NB4 (cell line): ENCODE measurements at regions not wholly inside any gene's neighbourhood (a gene's known extent, or its start where the extent isn't known, plus 50 kb on each side); places are given as distances from the start of the nearest gene placed in this dataset.

Experiments used
- DNase-seq: peaks from one replicate; pipeline ENCODE4 v3.0.0; 2010; ENCODE audit warnings: low read depth
- H3K4me3 ChIP-seq: one replicate; pipeline ENCODE4 v1.5.1; 2011; ENCODE audit warnings: mild to moderate bottlenecking, low read depth, low read length, moderate library complexity
- MYC ChIP-seq: IDR thresholded peaks from 2 replicates; pipeline ENCODE4 v1.6.1; 2011; ENCODE audit warnings: low read depth, low read length
- POLR2A ChIP-seq: IDR thresholded peaks from 2 replicates; pipeline ENCODE4 v1.6.1; 2011; ENCODE audit warnings: mild to moderate bottlenecking; ENCODE audit not compliant: insufficient read length; ENCODE audit errors: extremely low read depth
- TF ChIP-seq, protein P1 (sequence below): IDR thresholded peaks from 2 replicates; pipeline ENCODE4 v1.6.1; 2011; ENCODE audit warnings: low read depth, low read length
- TF ChIP-seq, protein P2 (sequence below): IDR thresholded peaks from one replicate; pipeline ENCODE4 v1.5.1; 2012; ENCODE audit warnings: low read depth, low read length

GRCh38 chr14:101137234-101137633 lies 233.7 kb upstream of the RTL1 start:
- TF ChIP-seq, protein P1, sequence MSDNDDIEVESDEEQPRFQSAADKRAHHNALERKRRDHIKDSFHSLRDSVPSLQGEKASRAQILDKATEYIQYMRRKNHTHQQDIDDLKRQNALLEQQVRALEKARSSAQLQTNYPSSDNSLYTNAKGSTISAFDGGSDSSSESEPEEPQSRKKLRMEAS: no peak
- TF ChIP-seq POLR2A (no peak), MYC (no peak)
- TF ChIP-seq, protein P2, sequence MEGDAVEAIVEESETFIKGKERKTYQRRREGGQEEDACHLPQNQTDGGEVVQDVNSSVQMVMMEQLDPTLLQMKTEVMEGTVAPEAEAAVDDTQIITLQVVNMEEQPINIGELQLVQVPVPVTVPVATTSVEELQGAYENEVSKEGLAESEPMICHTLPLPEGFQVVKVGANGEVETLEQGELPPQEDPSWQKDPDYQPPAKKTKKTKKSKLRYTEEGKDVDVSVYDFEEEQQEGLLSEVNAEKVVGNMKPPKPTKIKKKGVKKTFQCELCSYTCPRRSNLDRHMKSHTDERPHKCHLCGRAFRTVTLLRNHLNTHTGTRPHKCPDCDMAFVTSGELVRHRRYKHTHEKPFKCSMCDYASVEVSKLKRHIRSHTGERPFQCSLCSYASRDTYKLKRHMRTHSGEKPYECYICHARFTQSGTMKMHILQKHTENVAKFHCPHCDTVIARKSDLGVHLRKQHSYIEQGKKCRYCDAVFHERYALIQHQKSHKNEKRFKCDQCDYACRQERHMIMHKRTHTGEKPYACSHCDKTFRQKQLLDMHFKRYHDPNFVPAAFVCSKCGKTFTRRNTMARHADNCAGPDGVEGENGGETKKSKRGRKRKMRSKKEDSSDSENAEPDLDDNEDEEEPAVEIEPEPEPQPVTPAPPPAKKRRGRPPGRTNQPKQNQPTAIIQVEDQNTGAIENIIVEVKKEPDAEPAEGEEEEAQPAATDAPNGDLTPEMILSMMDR: no peak
- no peak overlapping the region for H3K4me3 ChIP-seq
- no peak for DNase-seq

- no peak overlapping the region for H3K4me3 ChIP-seq
- TF ChIP-seq POLR2A (no peak), MYC (no peak)
- TF ChIP-seq, protein P2: no peak
- TF ChIP-seq, protein P1: no peak
- no peak for DNase-seq
Measured at GRCh38 chr14:101147848-101148247, 244.3 kb upstream of the RTL1 start.

DNA sequence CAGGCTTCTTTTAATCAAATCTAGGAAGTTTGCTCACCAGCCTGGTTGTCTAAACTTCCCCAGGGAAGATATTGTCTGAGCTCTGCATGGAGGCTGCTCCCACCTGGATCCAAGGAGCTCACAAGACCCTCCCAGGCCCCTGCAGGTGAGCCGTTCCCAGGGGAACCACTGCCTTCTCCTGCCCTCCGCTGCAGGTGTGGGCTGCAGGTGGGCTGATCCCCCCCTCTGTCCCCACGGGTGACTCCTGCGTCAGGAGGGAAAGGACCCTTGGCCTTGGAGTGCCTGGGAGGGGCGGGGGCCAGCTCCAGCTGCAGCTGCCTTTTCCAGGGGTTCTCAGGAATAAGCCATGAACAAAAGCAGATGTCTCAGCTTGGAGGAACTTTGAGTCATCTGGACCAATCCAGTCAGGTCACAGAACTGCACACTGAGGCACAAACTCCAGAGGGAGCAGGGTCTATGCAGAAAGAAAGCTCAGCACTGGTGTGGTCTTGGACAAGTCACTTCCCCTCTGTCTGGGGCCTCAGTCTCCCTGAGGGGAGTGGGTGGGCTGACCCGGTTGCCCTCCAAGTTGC lies 246.6 kb upstream of the RTL1 start:
- TF ChIP-seq, protein P2: no peak
- no peak for TF ChIP-seq POLR2A

GRCh38 chr14:101151226-101151926 lies 247.9 kb upstream of the RTL1 start:
- TF ChIP-seq, protein P1: no peak
- TF ChIP-seq MYC (no peak), POLR2A (no peak)
- TF ChIP-seq, protein P2: no peak
- H3K4me3 ChIP-seq: no peak overlapping the region
- no peak for DNase-seq

More for the DNA sequence above, 246.6 kb upstream of the RTL1 start:
- no peak for DNase-seq
- no peak overlapping the region for H3K4me3 ChIP-seq

DNA sequence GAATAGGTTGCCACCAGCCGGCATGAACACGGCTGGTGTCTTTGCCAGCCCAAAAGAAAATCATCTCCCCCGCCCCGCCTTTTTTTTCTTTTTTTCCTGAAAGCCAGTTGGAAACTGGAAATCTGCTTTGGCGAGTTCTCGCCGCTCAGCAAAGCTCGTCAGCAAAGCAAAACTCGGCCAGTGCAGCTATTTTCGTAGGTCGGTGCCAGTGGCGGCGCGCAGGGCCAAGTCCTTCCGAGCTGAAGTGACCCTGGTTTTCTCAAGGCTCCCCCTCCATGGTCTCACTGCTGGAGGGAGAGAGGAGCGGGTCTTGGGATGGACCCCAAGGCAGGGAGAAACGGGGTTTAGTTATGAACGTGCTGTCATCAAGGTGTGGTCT lies 248.4 kb upstream of the RTL1 start:
- no peak overlapping the region for H3K4me3 ChIP-seq
- no peak for DNase-seq
- TF ChIP-seq POLR2A (no peak), MYC (no peak)
- TF ChIP-seq, protein P2: no peak
- TF ChIP-seq, protein P1: no peak
